ENCODE measurements at regions not wholly inside any gene's neighbourhood (a gene's known extent, or its start where the extent isn't known, plus 50 kb on each side); places are given as distances from the start of the nearest gene placed in this dataset.

- DNase-seq, result no peak
These were observed 369.4 kb downstream of the CDH9 start for GRCh38 chr5:26669031-26669430.

- DNase-seq, result no peak
These were observed 372.0 kb downstream of the CDH9 start for GRCh38 chr5:26666371-26666770.

- no peak for DNase-seq
These were observed 374.9 kb downstream of the CDH9 start for GRCh38 chr5:26663500-26663899.

GRCh38 chr5:26662806-26663360 is 375.5 kb downstream of the CDH9 start:
- DNase-seq, result no peak

GRCh38 chr5:26660116-26660515 is 378.3 kb downstream of the CDH9 start:
- DNase-seq, result no peak

- no peak for DNase-seq
These were observed 389.4 kb downstream of the CDH9 start for GRCh38 chr5:26649000-26649399.

- no peak for DNase-seq
These were observed 390.6 kb downstream of the CDH9 start for GRCh38 chr5:26647781-26648180.

- no peak for DNase-seq
These were observed 392.7 kb downstream of the CDH9 start for GRCh38 chr5:26645659-26646058.

- DNase-seq, result no peak
These were observed 396.9 kb downstream of the CDH9 start for GRCh38 chr5:26641492-26641891.

- no peak for DNase-seq
These were observed 413.3 kb downstream of the CDH9 start for GRCh38 chr5:26625099-26625498.

GRCh38 chr5:26622947-26623346 is 415.4 kb downstream of the CDH9 start:
- DNase-seq, result no peak

GRCh38 chr5:26610577-26610976 is 427.8 kb downstream of the CDH9 start:
- DNase-seq, result no peak

GRCh38 chr5:26601563-26601962 is 436.8 kb downstream of the CDH9 start:
- DNase-seq, result no peak

- DNase-seq, result no peak
These were observed 455.9 kb downstream of the CDH9 start for GRCh38 chr5:26582350-26583045.

- DNase-seq, result no peak
These were observed 458.7 kb downstream of the CDH9 start for GRCh38 chr5:26579712-26580111.

- no peak for DNase-seq
These were observed 460.4 kb downstream of the CDH9 start for GRCh38 chr5:26578002-26578401.

GRCh38 chr5:26572480-26572879 is 465.9 kb downstream of the CDH9 start:
- no peak for DNase-seq

- DNase-seq, result no peak
These were observed 468.5 kb downstream of the CDH9 start for GRCh38 chr5:26569929-26570258.

- no peak for DNase-seq
These were observed 469.0 kb downstream of the CDH9 start for GRCh38 chr5:26569241-26569928.

- DNase-seq, result no peak
These were observed 470.1 kb downstream of the CDH9 start for GRCh38 chr5:26568316-26568715.

- DNase-seq, result no peak
These were observed 474.4 kb downstream of the CDH9 start for GRCh38 chr5:26563979-26564378.

- DNase-seq, result no peak
These were observed 485.3 kb downstream of the CDH9 start for GRCh38 chr5:26553079-26553478.

GRCh38 chr5:26543987-26544386 is 494.4 kb downstream of the CDH9 start:
- no peak for DNase-seq

GRCh38 chr5:26538226-26538625 is 500.2 kb downstream of the CDH9 start:
- DNase-seq, result no peak

GRCh38 chr5:26535215-26535614 is 503.2 kb downstream of the CDH9 start:
- no peak for DNase-seq

Data from Kasumi-1 (cell line).